ENCODE measurements at regions not wholly inside any gene's neighbourhood (a gene's known extent, or its start where the extent isn't known, plus 50 kb on each side); places are given as distances from the start of the nearest gene placed in this dataset.
"Not testable (repeated sequence)": the region's sequence is repeated elsewhere in the genome, so short reads cannot be mapped to it uniquely, and the experiment has no call there.

GRCh38 chr9:42377530-42378417 is 194.3 kb downstream of the SPATA31A6 start:
- not testable (repeated sequence) for DNase-seq (ENCODE audit: low read depth, low spot score)

GRCh38 chr9:42378418-42378815 is 195.0 kb downstream of the SPATA31A6 start:
- no peak for DNase-seq (ENCODE audit: low read depth, low spot score)

- not testable (repeated sequence) for DNase-seq (ENCODE audit: low read depth, low spot score)
These were observed 196.1 kb downstream of the SPATA31A6 start for GRCh38 chr9:42379602-42380001.

DNA sequence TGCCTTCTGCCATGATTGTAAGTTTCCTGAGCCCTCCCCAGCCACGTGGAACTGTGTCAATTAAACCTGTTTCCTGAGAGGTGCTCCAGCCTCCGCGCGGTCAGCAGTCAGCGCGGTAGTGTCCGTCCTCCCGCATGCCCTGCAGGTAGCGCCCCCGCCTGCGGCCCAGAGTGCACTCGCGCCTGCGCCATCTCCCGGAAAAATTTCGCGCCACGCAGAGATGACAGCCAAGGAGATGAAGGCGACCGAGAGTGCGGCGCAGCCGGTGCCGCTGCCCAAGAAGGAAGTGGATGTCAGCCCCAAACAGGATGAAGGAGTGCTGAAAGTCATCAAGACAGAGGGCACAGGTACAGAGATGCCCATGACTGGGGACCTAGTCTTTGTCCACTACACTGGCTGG is 201.1 kb downstream of the SPATA31A6 start:
- DNase-seq (ENCODE audit: low read depth, low spot score), result not testable (repeated sequence)

DNA sequence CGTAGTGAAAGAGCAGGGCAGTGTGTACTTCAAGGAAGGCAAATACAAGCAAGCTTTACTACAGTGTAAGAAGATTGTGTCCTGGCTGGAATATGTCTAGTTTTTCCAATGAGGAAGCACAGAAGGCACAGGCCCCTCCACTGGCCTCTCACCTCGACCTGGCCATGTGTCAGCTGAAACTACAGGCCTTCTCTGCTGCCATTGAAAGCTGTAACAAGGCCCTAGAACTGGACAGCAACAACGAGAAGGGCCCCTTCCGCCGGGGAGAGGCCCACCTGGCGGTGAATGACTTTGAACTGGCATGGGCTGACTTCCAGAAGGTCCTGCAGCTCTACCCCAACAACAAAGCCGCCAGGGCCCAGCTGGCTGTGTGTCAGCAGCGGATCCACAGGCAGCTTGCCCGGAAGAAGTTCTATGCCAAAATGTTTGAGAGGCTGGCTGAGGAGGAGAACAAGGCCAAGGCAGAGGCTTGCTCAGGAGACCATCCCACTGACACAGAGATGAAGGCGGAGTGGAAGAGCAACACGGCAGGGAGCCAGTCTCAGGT is 202.2 kb downstream of the SPATA31A6 start:
- not testable (repeated sequence) for DNase-seq (ENCODE audit: low read depth, low spot score)

GRCh38 chr9:42386477-42386876 is 203.0 kb downstream of the SPATA31A6 start:
- no peak for DNase-seq (ENCODE audit: low read depth, low spot score)

- DNase-seq (ENCODE audit: low read depth, low spot score), result no peak
These were observed 204.8 kb downstream of the SPATA31A6 start for GRCh38 chr9:42388146-42388690.

GRCh38 chr9:42388846-42389245 is 205.4 kb downstream of the SPATA31A6 start:
- DNase-seq (ENCODE audit: low read depth, low spot score), result no peak

DNA sequence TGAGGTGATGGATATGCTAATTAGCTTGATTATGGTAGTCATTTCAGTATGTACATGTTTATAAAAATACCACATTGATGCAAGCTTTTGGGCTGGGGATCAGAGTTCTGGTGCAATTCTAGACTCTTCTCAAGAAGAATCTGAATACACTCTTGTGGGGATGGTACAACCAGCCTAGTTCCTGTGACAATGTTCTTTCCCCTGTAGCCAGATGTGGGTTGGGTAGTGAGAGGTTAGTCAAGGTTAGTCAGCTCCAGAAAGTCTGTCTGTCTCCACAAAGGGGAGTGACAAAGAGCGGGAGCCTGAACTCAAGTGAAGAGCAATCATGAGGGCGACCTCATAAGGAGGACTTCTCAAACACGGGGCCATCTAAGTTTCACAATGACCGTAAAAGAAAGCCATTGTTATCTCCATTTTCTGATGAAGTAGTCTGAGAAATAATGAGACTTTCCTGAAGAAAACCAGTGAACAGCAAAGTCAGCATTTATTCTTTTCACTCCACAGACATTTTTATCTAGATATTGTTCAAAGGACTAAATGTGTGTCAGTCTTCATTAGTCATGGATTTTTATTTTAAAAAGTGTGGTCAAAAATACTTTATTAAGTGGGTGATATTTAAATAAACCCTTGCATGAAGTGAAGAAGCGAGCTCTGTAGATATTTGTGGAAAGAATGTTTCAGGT is 209.5 kb downstream of the SPATA31A6 start:
- not testable (repeated sequence) for DNase-seq (ENCODE audit: low read depth, low spot score)

DNA sequence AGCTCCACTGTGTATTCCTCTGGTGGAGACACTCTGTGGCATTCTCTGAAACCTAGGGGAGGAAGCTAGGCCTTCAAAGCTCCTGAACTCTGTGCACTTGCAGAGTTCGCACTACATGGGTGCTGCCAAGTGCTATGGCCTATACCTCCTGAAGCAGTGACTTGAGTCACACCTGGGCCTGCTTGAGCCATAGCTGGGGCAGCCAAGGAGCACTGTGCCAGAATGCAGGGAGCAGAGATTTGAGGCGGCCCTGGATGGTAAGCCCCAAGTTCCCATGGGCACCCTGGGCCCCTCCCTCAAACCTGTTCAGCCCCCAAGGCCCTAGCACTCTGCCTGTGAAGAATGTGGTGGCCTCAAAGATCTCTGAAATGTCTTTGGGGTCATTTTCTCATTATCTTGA is 212.9 kb downstream of the SPATA31A6 start:
- DNase-seq (ENCODE audit: low read depth, low spot score), result no peak

DNA sequence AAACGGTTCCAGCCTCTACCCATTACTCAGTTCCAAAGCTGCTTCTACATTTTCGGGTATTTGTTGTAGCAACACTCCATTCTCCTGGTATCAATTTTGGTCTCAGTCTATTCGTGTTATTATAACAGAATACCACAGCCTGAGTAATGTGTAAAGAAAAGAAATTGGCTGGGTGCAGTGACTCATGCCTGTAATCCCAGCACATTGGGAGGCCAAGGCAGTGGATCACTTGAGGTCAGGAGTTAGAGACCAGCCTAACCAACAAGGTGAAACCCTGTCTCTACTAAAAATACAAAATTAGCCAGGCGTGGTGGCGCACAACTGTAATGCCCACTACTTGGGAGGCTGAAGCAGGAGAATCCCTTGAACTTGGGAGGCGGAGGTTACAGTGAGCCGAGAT is 213.9 kb downstream of the SPATA31A6 start:
- peak; percentile 38 for DNase-seq (ENCODE audit: low read depth, low spot score)

- DNase-seq (ENCODE audit: low read depth, low spot score), result not testable (repeated sequence)
These were observed 219.5 kb downstream of the SPATA31A6 start for GRCh38 chr9:42402919-42403318.

DNA sequence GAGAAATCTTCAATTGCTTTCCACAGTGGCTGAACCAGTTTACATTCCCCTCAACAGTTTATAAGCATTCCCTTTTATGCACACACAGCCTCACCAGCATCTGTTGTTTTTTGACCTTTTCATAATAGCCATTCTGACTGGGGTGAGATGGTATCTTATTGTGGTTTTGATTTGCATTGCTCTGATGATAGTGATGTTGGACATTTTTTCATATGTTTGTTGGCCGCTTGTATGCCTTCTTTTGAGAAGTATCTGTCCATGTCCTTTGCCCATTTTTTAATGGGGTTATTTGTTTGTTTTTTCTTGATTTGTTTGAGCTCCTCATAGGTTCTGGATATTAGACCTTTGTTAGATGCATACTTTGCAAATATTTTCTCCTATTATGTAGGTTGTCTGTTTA is 226.1 kb downstream of the SPATA31A6 start:
- DNase-seq (ENCODE audit: low read depth, low spot score), result not testable (repeated sequence)

DNA sequence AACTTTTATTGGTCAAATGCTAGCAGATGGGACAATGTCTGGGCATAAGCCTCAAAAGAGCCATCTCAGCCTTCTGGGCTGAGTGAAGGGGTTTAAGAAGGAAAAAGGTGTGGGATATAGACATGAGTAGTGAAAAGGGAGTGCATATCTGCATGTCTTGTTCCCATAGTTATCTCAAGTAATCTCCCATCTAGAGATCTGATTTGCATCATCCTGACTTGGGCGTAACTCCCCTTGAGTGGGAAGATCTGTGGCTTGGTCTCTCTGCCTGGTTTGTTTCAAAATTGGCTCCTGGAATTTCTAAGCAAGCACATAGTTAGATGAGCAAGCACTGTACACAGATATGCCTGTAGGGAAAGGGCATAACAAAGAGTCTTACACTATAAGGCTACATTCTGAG is 228.9 kb downstream of the SPATA31A6 start:
- not testable (repeated sequence) for DNase-seq (ENCODE audit: low read depth, low spot score)

GRCh38 chr9:42414865-42415264 is 231.4 kb downstream of the SPATA31A6 start:
- not testable (repeated sequence) for DNase-seq (ENCODE audit: low read depth, low spot score)

DNA sequence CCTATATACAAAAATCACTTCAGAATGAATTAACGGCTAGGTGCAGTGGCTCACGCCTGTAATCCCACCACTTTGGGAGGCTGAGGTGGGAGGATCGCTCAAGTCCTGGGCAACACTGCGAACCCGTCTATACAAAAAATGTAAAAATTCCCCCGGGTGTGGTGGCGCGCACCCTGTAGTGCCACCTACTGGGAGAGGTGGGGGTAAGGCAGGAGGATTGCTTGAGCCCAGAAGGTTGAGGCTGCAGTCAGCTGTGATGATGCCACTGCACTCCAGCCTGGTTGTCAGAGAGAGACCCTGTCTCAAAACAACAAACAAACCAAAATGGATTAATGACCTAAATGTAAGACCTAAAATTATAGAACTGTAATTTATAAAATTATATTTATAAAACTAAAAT is 236.2 kb downstream of the SPATA31A6 start:
- DNase-seq (ENCODE audit: low read depth, low spot score), result not testable (repeated sequence)

DNA sequence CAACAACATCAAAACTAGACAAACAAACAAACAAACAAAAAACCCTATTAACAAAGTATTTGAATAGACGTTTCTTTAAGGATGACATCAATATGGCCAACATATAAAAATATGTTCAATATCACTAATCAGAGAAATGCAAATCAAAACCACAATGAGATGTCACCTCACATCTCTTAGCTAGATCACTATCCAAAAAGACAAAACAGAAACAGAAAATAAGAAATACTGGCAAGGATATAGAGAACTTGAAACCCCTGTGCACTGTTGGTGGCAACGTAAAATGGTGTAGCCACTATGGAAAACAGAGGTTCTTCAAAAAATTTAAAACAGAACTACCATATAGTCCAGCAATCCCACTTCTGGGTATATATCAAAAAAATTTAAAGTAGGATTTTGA is 236.9 kb downstream of the SPATA31A6 start:
- DNase-seq (ENCODE audit: low read depth, low spot score), result not testable (repeated sequence)

GRCh38 chr9:42421630-42422029 is 238.2 kb downstream of the SPATA31A6 start:
- DNase-seq (ENCODE audit: low read depth, low spot score), result not testable (repeated sequence)

GRCh38 chr9:42430674-42431615 is 247.5 kb downstream of the SPATA31A6 start:
- DNase-seq (ENCODE audit: low read depth, low spot score), result peak; percentile 82

- DNase-seq (ENCODE audit: low read depth, low spot score), result peak; percentile 2
These were observed 248.2 kb downstream of the SPATA31A6 start for GRCh38 chr9:42431616-42432010.

Data from brain pericyte (primary cell).